DMS153 treated with DMSO at 0.1 percent for 48 hours (cell line): ENCODE measurements at regions not wholly inside any gene's neighbourhood (a gene's known extent, or its start where the extent isn't known, plus 50 kb on each side); places are given as distances from the start of the nearest gene placed in this dataset.
"Not testable (repeated sequence)": the region's sequence is repeated elsewhere in the genome, so short reads cannot be mapped to it uniquely, and the experiment has no call there.

Source experiments
- DNase-seq: peaks from one replicate; lab custom pipeline; 2025; ENCODE audit not compliant: unreplicated experiment; lab: John Stamatoyannopoulos, UW

DNA sequence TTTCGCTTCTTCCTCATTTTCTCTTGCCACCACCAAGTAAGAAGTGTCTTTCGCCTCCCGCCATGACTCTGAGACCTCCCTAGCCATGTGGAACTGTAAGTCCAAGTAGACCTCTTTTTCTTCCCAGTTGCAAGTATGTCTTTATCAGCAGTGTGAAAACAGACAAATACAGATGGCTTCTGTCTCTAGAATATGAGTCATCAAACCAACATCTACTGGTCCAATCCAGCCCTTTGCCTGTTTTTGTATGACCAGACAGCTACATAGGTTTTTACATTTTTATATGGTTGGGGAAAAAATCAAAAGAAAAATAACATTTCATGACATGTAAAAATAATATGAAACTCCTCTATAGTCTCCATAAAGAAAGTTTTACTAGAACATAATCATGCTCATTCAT is 118.7 kb upstream of the PTPRG start:
- DNase-seq, result no peak

DNA sequence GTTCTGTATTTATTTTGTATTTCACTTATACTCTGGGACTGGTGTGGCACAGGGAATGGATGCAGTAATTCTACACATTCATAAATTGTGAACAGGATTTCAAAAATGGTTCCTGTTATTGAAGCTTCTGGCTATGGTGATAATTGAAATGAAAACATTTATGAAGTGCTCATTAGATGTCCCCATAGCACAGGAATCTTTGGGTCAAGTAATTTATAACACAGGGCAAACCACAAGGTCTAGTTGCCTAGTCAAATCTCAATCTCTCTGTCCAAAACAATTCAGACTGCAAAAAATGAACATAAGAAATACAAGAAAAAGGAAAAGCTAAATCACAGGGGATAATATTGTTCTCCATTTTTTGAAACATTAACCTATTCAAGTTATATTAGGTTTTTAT is 117.5 kb upstream of the PTPRG start:
- no peak for DNase-seq

DNA sequence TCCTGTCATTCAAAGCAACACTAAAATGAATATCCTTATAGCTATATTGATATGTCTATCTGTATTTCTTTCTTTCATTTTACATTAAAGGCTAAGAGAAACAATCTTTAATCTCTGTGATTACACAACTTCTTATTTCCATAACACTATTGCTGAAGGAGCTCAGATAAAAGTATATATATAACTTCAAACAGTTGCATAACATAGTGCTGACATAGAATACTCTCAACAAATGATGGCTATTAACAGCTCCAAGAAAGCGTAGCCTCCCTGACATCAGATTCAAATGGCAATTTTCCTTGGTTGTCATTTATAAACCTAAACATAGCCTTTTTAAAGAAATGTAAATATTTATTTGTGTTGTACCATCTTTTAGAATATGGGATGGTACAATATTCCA is 116.6 kb upstream of the PTPRG start:
- no peak for DNase-seq

DNA sequence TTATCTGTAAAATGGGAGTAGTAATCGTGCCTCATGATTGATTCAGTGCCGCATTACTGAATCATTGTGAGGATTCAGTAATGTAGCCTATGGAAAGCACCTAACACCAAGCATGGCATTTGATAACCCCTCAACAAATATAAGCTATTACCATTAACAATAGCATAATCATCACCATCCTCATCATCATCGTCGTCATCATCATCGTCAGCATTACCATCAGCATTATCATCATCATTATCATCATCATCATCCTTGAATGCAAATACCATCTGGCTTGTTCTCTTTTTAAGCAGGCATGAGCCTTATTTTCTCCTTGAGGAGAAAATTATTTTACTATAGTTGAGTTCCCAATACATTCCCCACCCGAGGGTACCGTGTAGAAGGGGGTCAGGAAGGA is 115.4 kb upstream of the PTPRG start:
- DNase-seq, result no peak

DNA sequence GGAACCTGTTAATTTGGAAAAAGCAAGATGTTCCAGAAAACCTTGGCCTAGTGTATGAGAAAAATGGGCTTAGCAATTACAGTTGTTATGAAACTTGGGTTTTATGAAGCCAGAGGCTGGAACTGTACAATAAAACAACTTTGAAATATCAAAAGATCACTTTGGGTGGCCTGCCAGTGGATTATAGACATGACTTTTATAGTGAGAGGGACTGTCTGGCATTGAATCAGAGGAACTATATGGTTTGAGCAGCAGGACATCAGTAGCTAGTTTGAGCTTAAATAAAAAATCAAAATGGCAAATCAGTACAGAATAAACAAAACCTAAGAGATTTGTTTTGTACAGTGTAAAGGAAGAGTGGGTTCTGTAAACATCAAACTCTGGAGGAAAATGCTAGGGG is 115.0 kb upstream of the PTPRG start:
- DNase-seq, result no peak

DNA sequence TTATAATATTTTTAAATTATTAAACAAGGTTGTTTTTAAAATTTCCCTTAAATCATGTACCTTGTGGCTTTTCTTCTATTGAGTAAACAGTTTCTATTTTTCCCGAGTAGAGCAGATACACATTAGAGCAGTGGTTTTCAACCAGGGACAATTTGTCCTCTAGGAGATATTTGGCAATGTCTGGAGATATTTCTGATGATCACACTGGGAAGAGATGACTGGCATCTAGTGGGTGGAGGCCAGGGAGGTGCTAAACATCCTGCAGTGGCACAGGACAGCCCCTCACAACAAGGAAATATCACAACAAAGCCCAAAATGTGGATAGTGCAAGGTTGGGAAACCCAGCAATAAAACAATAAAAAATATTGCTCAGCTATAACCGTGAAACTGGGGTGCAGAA is 113.0 kb upstream of the PTPRG start:
- DNase-seq, result no peak

DNA sequence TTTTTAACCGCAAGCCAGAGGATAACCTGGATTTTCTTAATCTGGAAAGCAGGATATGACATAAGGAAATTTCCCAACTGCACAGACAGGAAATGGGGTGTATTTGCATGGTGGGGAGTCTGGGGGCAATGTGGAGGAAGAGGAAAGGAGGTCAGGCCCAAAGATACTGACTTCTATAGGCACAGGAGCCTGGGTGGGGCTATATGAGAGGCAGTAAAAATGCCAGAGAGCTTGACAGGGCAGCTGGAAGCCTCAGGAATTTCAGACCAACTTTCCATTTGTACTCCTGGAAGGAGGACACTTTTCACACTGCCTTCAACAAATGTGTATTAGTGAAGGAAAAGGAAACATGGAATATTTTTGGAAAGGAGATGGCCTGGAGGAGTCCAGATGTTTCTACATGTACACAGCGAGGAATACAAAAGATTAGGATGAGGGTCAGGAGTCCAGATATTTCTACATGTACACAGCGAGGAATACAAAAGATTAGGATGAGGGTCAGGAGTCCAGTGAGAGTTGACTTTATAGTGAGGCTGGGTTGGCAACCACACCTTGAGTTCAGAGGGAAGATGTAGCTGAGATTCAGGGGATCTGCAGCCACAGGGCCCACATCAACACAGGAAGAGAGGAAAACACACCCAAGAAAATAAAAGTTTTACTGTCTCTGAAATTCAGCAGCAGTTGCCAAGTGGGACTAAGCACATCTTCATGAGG is 111.9 kb upstream of the PTPRG start:
- DNase-seq, result no peak

DNA sequence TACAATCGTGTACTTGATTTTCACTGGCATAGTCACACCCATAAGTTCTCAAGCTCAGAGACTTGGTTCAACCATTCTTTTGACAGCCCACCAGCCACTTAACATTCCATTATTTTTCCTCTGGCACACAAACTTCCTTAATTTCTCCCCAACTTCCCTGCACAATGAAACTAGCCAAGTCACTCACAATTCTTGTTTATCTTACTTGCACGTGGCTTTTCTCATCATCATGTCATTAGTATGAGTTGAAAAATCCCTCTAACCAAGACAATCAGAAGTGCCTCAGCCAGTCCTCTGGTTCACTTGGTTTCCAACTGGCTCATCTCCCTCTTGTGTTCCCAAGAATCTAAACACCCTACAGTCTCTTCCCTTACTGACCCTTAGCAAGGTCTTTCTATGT is 110.5 kb upstream of the PTPRG start:
- no peak for DNase-seq

DNA sequence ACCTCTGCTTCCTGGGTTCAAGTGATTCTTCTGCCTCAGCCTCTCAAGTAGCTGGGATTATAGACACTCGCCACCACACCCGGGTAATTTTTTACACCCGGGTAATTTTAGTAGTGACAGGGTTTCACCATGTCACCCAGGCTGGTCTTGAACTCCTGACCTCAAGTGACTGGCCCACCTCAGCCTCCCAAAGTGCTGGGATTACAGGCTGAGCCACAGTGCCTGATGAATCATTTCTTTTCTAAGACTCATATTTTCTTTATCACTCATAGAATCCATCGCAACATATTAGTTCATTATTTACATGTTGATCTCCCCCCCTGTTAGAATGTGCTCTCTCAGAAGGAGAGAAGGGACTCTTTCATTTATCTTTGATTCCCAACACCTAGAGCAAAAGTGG is 109.5 kb upstream of the PTPRG start:
- no peak for DNase-seq

DNA sequence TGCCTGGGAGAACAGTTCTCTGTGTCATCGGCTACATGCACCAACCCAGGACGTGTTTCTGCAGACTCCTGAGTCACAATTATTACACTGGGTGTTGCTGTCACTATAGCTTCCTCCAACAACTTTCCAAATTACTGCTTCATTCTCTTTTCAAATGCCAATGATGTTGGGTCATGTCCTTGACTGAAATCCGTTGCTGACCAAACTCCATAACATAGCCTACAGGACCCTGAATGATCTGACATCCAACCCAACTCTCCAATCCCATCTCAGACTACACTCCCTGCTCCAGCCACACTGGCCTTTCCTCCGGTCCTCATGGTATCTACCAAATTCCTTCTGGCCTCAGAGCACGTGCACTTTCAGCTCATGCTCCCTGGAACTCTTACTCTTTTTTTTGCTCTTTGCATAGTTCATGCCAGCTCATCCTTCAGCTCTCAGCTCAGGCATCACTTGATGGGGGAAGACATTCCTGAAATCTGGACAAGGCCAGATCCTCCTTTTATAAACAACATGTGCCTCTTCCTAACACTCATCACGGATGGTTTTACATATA is 108.8 kb upstream of the PTPRG start:
- no peak for DNase-seq

DNA sequence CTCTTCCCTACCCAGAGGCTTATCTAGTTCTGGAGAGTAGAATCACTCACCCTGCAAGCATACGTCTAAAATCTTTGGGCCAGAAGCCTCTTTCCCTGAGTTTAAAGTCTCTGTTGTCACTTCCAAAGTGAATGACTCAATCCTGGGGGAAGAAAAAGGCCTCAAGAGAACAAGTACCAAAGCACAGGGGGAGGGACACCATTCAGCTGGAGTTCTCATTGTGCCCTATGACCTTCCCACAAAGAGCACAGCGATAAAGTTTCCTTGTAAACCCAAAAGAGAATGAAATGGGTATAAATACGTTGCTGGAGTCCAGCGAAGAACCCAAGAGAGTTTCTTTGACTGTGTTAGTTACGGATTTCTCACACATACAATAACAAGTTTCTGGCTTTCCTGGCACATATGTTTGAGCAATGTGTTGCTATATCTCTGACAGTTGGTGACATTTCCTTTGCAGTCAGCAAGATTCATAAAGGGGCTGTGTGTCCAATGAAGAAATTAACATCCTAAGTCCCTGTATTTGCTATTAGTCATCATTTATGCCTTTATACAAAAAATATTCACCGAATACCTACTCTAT is 107.3 kb upstream of the PTPRG start:
- no peak for DNase-seq

DNA sequence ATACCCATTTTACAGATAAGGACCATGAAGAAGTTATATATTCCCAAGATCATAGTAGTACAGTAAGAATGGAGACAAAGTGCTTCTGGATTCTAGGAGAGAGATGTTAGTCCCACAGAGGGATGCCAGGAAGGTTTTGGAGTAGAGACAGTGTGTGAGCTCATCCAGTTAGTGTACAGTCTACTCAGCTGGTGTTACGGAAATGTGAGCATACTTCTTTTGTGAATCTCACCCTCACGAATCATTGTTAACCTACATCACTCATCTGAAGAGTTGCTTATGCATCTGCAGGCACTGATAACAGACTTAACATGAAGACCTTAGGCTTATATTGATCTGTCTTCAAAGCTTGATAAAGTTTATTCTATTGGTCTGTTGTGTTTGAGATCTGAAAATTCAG is 106.6 kb upstream of the PTPRG start:
- no peak for DNase-seq

DNA sequence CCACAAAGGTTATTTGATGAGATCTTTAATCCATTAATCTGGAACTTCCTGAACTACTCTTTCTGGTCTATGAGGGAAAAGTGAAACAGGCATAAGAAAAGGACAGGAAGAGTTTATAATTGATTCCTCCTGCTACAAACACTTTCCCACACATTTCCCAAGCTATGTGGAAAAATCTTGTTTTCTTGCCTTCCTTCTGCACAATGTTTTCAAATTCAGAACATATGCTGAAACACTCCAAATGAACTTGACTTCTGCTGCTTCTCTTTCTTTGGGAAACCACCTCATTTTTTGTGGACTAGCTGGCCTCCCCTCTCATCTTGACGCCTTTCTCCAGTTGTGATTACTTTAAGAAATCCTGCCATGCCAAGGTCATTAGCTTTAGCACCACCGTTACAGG is 100.7 kb upstream of the PTPRG start:
- no peak for DNase-seq

DNA sequence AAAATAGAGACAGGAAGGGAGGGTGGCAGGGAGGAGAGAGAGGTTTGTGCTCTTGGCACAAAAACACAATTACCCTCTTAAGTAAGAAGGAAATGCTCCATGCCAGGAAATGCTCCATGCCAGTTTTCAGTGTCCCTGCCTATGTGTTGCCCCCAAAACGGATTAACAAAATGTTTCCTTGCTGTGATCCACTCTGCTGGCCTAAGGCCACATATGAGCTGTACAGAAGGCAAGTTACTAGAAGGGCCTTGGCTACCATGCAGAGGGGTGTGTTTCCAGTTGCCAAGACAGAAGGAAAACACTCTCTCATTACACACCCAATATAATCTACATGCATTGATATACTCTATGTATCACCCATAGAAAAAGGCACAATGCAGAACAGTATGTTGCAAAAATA is 98.2 kb upstream of the PTPRG start:
- no peak for DNase-seq

DNA sequence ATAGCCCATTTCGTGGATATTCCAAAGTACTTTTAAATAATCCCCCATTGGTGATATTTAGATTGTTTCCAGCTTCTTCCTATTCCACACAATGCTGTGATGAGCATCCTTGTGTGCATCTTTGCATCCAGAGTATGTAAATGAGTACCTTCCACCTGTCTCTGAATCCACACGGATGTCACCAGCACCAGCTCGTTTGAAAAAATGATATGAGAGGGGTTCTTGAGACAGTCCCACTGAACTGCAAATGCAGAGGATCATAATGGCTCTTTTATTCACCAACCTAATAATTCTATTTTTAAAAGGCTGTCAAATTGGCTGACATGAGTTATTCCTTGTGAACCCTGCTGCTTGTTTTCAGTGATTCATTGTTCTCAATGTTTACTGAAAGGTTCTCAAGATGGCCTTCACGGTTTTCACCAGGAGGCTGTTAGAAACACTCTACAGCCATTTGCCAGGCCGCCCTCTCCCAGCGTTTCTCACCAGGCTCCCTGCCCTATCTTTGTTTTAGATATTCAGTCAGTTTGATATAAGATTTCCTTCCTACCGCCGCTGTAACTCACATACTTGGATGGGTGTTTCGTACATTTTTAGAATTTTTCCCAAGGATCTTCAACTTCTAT is 96.7 kb upstream of the PTPRG start:
- DNase-seq, result peak; percentile 22

DNA sequence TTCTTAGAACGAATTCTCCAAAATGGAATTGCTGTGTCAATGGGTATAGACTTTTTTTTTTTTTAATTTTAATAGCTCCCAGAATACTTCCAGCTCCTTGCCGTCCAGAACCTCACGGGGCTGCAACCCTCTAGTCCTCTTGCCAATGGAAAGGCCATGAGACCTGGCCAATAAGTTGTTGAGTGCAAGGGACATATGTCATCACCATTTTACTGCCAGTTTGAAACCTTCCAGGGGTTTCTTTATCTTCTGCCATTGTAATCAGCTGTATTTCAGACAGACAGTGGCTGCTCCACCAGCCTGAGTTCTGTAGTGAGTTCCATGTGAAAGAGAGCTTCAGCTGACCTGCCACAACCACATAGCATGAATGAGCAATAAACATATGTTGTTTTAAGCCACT is 95.0 kb upstream of the PTPRG start:
- DNase-seq, result no peak

DNA sequence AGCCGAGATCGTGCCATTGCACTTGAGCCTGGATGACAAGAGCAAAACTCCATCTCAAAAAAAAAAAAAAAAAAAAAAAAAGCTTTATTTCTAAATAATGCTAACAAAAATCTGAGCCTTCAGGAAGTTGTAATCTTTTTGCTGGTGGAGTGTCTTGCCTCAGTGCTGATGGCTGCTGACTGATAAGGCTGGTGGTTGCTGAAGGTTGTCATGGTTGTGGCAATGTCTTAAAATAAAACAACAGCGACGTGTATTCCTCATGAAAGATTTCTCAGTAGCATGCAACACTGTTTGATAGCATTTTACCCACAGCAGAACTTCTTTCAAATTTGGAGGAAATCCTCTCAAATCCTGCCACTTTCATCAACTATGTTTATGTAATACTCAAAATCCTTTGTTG is 77.4 kb upstream of the PTPRG start:
- no peak for DNase-seq

DNA sequence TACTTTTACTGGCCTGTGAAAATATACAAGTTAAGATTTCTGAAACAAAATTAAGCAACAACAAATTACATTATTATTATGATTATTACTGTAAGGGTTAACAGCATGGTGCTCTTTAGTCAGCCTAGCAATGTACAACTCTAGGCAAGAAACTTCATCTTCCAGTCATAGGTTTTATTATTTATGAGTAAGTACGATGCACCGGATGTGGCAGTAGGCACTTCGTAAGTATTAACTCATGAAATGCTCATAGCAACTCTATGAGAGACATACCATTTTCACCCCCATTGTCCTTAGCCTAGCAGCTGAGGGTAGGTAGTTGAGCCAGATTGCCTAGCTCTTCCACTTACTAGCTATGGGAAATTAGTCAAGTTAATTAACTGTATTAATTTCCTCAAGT is 68.0 kb upstream of the PTPRG start:
- no peak for DNase-seq

DNA sequence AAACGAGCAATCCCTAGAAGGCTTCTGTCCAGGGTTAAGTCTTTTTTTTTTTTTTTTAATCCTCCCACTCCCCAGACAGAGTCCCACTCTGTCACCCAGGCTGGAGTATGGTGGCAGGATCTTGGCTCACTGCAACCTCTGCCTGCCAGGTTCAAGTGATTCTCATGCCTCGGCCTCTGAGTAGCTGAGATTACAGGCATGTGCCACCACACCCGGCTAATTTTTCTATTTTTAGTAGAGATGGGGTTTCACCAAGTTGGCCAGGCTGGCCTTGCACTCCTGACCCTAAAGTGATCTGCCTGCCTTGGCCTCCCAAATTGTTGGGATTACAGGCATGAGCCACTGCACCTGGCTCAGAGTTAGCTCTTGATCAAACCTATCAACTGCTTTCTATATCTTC is 67.1 kb upstream of the PTPRG start:
- not testable (repeated sequence) for DNase-seq

DNA sequence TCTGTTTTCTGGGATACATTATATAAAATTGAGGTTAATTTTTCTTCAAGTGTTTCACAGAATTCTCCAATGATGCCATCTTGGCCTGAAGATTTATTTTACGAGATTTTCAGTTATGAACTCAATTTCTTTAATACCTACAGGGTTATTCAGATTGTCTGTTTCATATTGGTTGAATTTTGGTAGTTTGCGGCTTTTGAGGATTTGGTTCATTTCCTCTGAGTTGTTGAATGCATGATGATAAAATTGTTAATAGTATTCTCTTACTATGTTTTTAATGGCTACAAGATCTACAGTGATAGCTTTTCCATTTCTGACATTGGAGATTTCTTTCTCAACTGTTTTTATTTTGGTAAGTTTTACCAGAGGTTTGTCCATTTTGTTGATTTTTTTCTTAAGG is 63.9 kb upstream of the PTPRG start:
- DNase-seq, result no peak

DNA sequence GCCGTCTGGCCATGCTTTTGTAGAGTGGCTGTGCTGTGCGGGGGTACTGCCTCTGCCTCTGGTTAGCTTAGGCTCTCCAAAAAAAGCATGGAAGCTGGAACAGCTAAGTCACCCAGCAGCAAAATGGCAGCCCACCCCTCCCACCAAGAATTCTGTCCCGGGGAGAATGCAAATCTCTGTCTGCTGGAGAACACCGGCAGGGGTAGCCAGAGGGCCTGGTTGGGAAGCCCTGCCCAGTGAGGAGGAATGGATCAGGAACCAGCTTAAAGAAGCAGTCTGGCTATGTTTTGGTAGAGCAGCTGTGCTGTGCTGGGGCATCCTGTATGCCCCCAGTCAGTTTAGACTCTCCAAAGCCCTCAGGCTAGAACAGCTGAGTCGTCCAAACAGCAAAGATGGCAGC is 56.2 kb upstream of the PTPRG start:
- DNase-seq, result no peak

DNA sequence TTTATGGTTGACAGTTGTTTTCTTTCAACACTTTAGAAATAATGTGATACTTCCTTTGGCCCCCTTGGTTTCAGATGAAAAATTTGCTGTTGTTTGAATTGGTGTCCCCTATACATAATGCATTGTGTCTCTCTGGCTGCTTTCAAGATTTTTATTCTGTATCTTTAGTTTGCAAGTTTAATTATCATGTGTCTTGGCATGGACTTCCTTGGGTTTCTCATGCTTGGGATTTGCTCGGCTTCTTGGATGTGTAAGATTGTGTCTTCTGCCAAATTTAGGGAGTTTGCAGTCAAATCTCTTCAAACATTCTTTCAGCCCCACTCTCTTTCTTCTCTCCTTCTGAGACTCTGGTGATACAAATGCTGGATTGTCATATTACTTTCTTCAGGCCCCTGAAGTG is 53.4 kb upstream of the PTPRG start:
- no peak for DNase-seq
